NCI-H446 (cell line): ENCODE measurements at regions not wholly inside any gene's neighbourhood (a gene's known extent, or its start where the extent isn't known, plus 50 kb on each side); places are given as distances from the start of the nearest gene placed in this dataset.

ENCODE experiments used
- DNase-seq, 2 experiments: peaks; one replicate each; lab custom pipeline; 2025; lab: John Stamatoyannopoulos, UW

DNA sequence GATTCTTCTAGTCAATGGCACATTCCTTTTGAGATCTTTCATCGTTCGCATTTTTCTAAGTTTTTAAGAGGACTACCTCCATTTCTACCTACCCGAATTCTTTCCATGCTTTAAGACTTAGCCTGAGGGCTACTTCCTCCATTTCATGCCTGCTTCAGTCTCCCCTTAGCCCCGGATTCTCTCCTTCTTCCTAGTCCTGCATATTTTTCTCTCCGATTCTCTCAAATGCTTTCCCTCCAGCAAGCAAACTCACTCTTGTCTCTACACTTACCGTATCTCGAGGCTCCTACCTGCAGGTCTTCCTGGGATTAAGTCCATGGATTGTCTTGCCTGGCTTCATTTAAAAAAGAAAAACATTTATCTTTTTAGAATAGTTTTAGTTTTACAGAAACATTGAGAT, 354.4 kb downstream of the MYCN start:
- DNase-seq: no peak

- no peak for DNase-seq
These were observed 353.5 kb downstream of the MYCN start for GRCh38 chr2:16293871-16294270.

- no peak for DNase-seq
These were observed 353.0 kb downstream of the MYCN start for GRCh38 chr2:16293398-16293797.

DNA sequence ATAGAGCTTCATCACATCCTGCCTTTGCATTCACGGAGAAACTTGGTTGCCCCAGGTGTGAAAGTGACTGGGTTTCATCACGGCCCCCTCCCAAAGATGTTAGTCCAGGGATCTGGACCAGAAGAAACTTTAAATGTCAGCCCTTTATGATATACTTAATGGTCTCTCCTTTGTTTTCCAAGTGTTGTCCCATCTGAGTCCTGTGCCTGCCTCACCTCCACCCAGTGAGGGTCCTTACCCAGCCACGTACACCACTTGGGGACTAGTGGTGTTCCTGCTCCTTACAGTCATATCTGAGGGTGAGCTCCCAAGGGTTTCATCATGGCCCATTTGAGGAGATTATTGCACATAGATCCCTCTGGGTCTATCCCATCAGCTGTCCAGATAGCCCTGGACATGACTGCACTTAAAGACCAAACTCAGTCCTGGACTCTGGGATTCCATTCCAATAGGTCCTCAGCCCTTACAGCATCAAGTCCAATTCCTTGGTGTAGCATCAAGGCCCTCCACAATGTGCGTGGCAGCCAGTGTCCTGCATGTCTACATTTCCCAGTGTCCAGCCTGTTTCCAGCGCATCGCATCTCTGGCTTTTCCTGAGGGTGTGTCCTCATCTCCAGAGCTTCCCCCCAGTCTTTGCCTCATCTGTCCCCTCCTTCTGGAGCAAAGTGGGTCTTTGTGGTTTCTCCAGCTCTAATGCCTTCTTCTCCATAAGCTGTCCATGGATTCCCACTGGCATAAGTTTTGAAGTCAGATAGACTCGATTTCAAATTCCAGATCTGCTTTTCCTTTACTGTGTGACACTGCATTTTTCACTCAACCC, 351.6 kb downstream of the MYCN start:
- DNase-seq: no peak

DNA sequence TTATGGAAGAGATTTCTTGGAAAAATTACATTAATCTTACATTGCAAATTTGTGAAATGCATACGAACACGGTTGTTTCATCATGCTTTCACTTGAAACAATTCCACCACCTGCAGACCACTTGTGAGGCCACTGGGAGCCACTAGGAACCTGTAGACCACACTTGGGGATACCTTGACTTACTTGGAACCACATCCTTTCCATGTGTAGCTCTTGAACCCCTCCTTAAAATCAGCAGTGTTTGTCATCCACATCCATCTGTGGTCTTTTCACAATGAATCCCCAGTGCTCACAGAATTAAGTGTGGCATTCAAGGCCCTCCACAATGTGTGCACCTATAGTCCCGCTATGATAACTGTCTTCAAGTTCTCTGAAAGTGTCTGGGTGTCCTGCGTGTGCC, 350.9 kb downstream of the MYCN start:
- DNase-seq: no peak

- no peak for DNase-seq
These were observed 350.1 kb downstream of the MYCN start for GRCh38 chr2:16290311-16291020.

- no peak for DNase-seq
These were observed 348.2 kb downstream of the MYCN start for GRCh38 chr2:16288371-16289112.

GRCh38 chr2:16287831-16288230, 347.5 kb downstream of the MYCN start:
- no peak for DNase-seq

- no peak for DNase-seq
These were observed 346.9 kb downstream of the MYCN start for GRCh38 chr2:16287281-16287680.

GRCh38 chr2:16285813-16286510, 345.6 kb downstream of the MYCN start:
- no peak for DNase-seq

DNA sequence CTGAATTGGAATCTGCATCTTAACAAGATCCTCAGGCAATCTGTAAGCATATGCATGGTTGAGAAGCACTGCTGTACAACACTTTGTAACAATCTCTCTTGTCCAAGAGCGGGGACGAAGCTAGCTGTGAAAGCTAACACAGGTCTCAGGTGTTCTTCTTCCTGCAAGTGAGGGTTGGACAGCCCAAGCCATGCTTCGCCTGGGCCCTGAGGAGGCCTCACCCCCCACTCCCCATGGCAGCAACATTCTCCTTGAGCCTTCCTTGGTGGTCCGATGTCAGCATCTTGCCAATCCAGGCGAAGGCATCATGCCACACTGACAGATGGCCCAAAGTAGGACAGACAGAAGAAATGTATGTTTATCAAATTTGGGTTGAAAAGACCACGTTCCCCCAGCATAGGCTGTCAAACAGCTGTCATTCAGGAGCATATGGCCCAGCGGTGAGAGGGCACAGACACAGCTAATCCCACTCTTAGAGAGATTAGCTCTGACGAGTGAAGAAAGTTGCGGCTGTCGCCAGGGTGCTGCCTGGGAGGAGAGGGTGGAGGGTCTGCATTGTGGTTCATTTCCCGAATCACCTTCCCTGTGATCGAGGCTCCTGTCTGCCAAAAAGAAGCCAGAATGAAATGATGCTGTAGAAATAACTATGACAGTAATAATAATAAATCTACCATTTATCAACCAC, 344.7 kb downstream of the MYCN start:
- DNase-seq: no peak

GRCh38 chr2:16283071-16283850, 342.9 kb downstream of the MYCN start:
- no peak for DNase-seq

DNA sequence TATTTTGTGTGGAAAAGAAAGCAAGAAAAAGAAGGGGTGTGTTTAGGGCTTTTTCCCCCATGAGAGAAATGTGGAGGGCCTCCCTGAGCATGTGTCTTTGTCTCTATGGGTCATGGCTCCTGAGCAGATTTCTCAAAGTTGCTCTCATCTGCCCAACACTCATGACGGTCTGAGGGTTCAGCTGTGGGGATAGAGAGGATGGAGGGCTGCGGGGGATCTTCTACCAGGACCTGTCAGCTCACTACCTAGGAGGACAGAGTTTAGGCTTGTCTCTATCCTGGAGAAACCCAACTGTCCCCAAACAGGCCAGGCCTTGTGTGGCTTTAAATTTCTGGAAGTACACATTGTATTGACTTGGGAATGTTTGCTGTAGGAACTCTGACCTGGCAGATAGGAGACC, 342.2 kb downstream of the MYCN start:
- DNase-seq: no peak

- peak in 1 of 2 experiments; percentile 31 for DNase-seq
These were observed 341.3 kb downstream of the MYCN start for GRCh38 chr2:16281451-16282335.

GRCh38 chr2:16280081-16280480, 339.7 kb downstream of the MYCN start:
- DNase-seq: no peak

DNA sequence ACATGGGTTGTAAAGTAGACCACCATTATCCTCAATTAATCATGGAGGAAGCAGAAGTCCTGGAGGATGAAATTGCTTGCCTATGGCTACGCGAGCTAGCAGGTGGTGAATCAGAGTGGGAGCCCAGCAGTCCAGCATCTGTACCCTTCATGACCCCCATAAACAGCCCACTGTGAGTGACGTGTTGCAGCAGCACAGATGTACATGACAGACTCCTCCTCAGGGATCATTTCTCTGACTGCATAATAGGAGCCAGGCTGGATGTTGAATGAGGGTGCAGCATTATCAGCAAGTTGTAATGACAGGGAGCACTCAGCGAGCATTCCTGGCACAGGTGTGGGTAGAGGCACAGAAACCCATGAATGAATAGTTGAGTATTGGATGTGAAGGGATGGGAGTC, 339.3 kb downstream of the MYCN start:
- DNase-seq: no peak

- no peak for DNase-seq
These were observed 338.8 kb downstream of the MYCN start for GRCh38 chr2:16279201-16279570.

GRCh38 chr2:16278421-16279200, 338.3 kb downstream of the MYCN start:
- DNase-seq: no peak

DNA sequence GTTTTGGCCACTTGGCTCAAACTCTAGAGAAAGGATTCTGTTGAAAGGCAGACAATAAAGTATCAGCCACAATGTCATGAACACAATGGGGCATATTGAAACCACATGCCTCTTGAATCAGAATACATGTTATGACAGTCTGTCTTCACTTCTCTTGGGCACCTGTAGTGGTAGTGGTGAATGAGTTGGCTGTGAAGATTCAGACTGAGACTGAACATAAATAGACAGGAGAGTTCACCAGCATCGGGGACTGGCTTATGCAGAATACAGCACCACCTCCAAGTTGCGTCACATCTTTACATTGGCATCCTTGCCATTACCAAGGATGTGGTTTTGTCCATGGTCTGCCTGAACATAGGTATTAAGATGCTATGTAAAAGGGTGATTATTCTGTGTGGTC, 336.8 kb downstream of the MYCN start:
- no peak for DNase-seq
